ENCODE measurements at regions not wholly inside any gene's neighbourhood (a gene's known extent, or its start where the extent isn't known, plus 50 kb on each side); places are given as distances from the start of the nearest gene placed in this dataset.

DNA sequence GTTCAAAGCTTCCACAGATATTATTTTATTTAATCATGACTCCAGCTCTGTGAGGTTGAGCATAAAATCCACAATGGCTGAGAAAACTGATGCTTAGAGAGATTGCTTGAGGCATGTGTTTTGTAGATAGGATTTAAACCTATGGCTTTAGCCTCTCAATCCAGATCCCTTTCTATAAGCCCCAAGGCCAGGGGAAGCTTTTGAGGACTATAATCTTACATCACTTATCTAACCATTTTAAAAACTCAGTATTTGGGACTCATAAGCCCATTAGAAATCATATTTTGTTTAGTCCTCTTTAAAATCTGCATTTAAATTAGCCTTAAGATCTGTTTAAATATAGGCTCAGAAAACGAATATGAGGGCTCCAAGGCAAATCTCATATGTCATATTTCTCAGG lies 135.4 kb upstream of the SERPINE2 start:
- H3K4me3 Mint-ChIP-seq (ENCODE audit: unreplicated experiment), result no peak overlapping the region
- TF ChIP-seq, protein P1, sequence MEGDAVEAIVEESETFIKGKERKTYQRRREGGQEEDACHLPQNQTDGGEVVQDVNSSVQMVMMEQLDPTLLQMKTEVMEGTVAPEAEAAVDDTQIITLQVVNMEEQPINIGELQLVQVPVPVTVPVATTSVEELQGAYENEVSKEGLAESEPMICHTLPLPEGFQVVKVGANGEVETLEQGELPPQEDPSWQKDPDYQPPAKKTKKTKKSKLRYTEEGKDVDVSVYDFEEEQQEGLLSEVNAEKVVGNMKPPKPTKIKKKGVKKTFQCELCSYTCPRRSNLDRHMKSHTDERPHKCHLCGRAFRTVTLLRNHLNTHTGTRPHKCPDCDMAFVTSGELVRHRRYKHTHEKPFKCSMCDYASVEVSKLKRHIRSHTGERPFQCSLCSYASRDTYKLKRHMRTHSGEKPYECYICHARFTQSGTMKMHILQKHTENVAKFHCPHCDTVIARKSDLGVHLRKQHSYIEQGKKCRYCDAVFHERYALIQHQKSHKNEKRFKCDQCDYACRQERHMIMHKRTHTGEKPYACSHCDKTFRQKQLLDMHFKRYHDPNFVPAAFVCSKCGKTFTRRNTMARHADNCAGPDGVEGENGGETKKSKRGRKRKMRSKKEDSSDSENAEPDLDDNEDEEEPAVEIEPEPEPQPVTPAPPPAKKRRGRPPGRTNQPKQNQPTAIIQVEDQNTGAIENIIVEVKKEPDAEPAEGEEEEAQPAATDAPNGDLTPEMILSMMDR (IDR thresholded peaks at IDR 0.05; ENCODE audit: insufficient read depth in 1 of 2, low read depth in 1 of 2, low read length in 1 of 2, severe bottlenecking in 1 of 2, unreplicated experiment in 1 of 2), result no peak
- H3K36me3 ChIP-seq (ENCODE audit: control insufficient read depth, insufficient read depth, low read length), result no peaks in the 10 kb centered on the region
- H3K27ac Mint-ChIP-seq (ENCODE audit: unreplicated experiment), result no peak overlapping the region
- intact Hi-C loops (cut with micrococcal nuclease; ENCODE audit: unreplicated experiment), result no loop called here
- DNase-seq, result no peak
- BruUV-seq (replicated peaks), result no TSS peak
- ChIA-PET POLR2A (no interaction called here), CTCF (no interaction called here)
- no peaks in the 10 kb centered on the region for H3K4me1 Mint-ChIP-seq (ENCODE audit: low read depth, unreplicated experiment)
- H3K27me3 Mint-ChIP-seq (ENCODE audit: insufficient read depth, unreplicated experiment), result peaks cover 5% of the 10 kb centered on the region
- no peaks in the 10 kb centered on the region for H3K9me3 ChIP-seq
- H3K9me3 Mint-ChIP-seq (ENCODE audit: unreplicated experiment), result no peaks in the 10 kb centered on the region
- H3K36me3 Mint-ChIP-seq (ENCODE audit: insufficient read depth, unreplicated experiment), result no peaks in the 10 kb centered on the region
- H3K4me1 ChIP-seq, result no peaks in the 10 kb centered on the region
- no peaks in the 10 kb centered on the region for H3K27me3 ChIP-seq (replicated peaks; ENCODE audit: control insufficient read depth, insufficient read depth, low read length)
- H3K4me3 ChIP-seq (ENCODE audit: low read depth, low read length), result no peak overlapping the region

DNA sequence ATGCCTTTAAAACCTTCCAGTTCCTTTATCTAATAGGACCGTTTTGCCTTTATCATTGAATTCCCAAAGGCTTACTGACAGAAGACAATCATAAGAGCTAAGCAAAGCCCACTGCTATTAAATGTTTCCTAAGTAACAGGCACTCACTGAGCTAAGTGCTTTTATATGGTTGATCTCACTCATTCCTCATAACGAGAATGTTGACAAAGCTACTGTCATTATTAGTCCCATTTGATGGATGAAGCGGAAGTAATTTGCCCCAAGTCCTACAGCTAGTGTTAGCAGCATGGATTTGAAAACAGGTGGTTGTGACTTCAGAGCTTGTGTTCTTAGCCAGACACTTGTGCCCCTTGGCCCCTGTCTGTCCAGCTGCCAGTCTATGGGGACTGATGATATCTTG lies 134.8 kb upstream of the SERPINE2 start:
- Mint-ChIP-seq H3K9me3 (ENCODE audit: unreplicated experiment) (no peaks in the 10 kb centered on the region), H3K27me3 (ENCODE audit: insufficient read depth, unreplicated experiment) (peaks cover 5% of the 10 kb centered on the region), H3K36me3 (ENCODE audit: insufficient read depth, unreplicated experiment) (no peaks in the 10 kb centered on the region), H3K4me1 (ENCODE audit: low read depth, unreplicated experiment) (no peaks in the 10 kb centered on the region), H3K27ac (ENCODE audit: unreplicated experiment) (no peak overlapping the region), H3K4me3 (ENCODE audit: unreplicated experiment) (no peak overlapping the region)
- no peaks in the 10 kb centered on the region for H3K9me3 ChIP-seq
- H3K4me1 ChIP-seq, result no peaks in the 10 kb centered on the region
- TF ChIP-seq, protein P1 (IDR thresholded peaks at IDR 0.05; ENCODE audit: insufficient read depth in 1 of 2, low read depth in 1 of 2, low read length in 1 of 2, severe bottlenecking in 1 of 2, unreplicated experiment in 1 of 2), result no peak
- no peak for DNase-seq
- CTCF ChIA-PET, result no interaction called here
- no peaks in the 10 kb centered on the region for H3K36me3 ChIP-seq (ENCODE audit: control insufficient read depth, insufficient read depth, low read length)
- POLR2A ChIA-PET, result no interaction called here
- intact Hi-C loops (cut with micrococcal nuclease; ENCODE audit: unreplicated experiment), result no loop called here
- H3K27me3 ChIP-seq (replicated peaks; ENCODE audit: control insufficient read depth, insufficient read depth, low read length), result no peaks in the 10 kb centered on the region
- no peak overlapping the region for H3K4me3 ChIP-seq (ENCODE audit: low read depth, low read length)
- BruUV-seq (replicated peaks), result no TSS peak

DNA sequence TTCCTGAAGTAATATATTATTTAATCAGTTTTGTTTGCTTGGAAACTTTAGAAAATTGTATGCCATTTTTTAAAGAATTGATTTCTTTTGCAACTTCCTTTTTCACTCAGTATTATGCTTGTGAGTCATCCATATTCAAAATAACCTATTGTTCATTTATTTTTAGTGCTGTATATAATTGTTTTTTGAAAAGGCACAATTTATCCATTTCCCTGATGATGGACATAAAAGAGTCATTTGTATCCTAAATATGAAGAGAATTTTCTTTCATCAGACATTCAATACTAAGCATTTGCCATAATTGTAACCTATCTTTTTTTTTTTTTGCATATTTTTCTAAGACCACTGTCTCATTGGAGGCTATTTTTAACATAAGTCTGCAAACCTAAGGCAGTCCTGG lies 134.1 kb upstream of the SERPINE2 start:
- no peak overlapping the region for H3K4me3 Mint-ChIP-seq (ENCODE audit: unreplicated experiment)

More for the DNA sequence above, 134.1 kb upstream of the SERPINE2 start:
- ChIA-PET POLR2A (no interaction called here), CTCF (no interaction called here)
- Histone ChIP-seq H3K9me3 (no peaks in the 10 kb centered on the region), H3K36me3 (ENCODE audit: control insufficient read depth, insufficient read depth, low read length) (no peaks in the 10 kb centered on the region), H3K4me3 (ENCODE audit: low read depth, low read length) (no peak overlapping the region), H3K27me3 (replicated peaks; ENCODE audit: control insufficient read depth, insufficient read depth, low read length) (no peaks in the 10 kb centered on the region), H3K4me1 (no peaks in the 10 kb centered on the region)
- H3K4me1 Mint-ChIP-seq (ENCODE audit: low read depth, unreplicated experiment), result no peaks in the 10 kb centered on the region
- peaks cover 5% of the 10 kb centered on the region for H3K27me3 Mint-ChIP-seq (ENCODE audit: insufficient read depth, unreplicated experiment)
- BruUV-seq (replicated peaks), result no TSS peak
- no peak for DNase-seq
- intact Hi-C loops (cut with micrococcal nuclease; ENCODE audit: unreplicated experiment), result no loop called here
- H3K36me3 Mint-ChIP-seq (ENCODE audit: insufficient read depth, unreplicated experiment), result no peaks in the 10 kb centered on the region
- H3K9me3 Mint-ChIP-seq (ENCODE audit: unreplicated experiment), result no peaks in the 10 kb centered on the region
- TF ChIP-seq, protein P1 (IDR thresholded peaks at IDR 0.05; ENCODE audit: insufficient read depth in 1 of 2, low read depth in 1 of 2, low read length in 1 of 2, severe bottlenecking in 1 of 2, unreplicated experiment in 1 of 2), result no peak
- H3K27ac Mint-ChIP-seq (ENCODE audit: unreplicated experiment), result no peak overlapping the region

Measured in Caco-2 (cell line).